ENCODE measurements at regions not wholly inside any gene's neighbourhood (a gene's known extent, or its start where the extent isn't known, plus 50 kb on each side); places are given as distances from the start of the nearest gene placed in this dataset.
"Not testable (repeated sequence)": the region's sequence is repeated elsewhere in the genome, so short reads cannot be mapped to it uniquely, and the experiment has no call there.

GRCh38 chr1:188129856-188130838 lies 1301.4 kb downstream of the PLA2G4A start:
- H3K4me1 ChIP-seq = no peaks in the 10 kb centered on the region
- no peaks in the 10 kb centered on the region for H3K36me3 ChIP-seq
- no peaks in the 10 kb centered on the region for H3K9me3 ChIP-seq (replicated peaks)
- H3K27me3 ChIP-seq = no peaks in the 10 kb centered on the region
- no peak overlapping the region for H3K4me3 ChIP-seq
- DNase-seq = no peak
- H3K27ac ChIP-seq = no peak overlapping the region

- H3K27ac ChIP-seq = no peak overlapping the region
- no peaks in the 10 kb centered on the region for H3K4me1 ChIP-seq
- H3K4me3 ChIP-seq = no peak overlapping the region
- no peaks in the 10 kb centered on the region for H3K36me3 ChIP-seq
- no peaks in the 10 kb centered on the region for H3K27me3 ChIP-seq
- no peak for DNase-seq
- no peaks in the 10 kb centered on the region for H3K9me3 ChIP-seq (replicated peaks)
Measured at GRCh38 chr1:188137221-188137620, 1308.5 kb downstream of the PLA2G4A start.

- Histone ChIP-seq H3K4me1 (no peaks in the 10 kb centered on the region), H3K27ac (no peak overlapping the region), H3K4me3 (no peak overlapping the region), H3K9me3 (replicated peaks) (no peaks in the 10 kb centered on the region), H3K27me3 (no peaks in the 10 kb centered on the region), H3K36me3 (no peaks in the 10 kb centered on the region)
- DNase-seq = no peak
Measured at GRCh38 chr1:188140958-188141357, 1312.2 kb downstream of the PLA2G4A start.

- H3K9me3 ChIP-seq (replicated peaks) = no peaks in the 10 kb centered on the region
- H3K4me3 ChIP-seq = no peak overlapping the region
- no peak for DNase-seq
- H3K36me3 ChIP-seq = no peaks in the 10 kb centered on the region
- no peaks in the 10 kb centered on the region for H3K4me1 ChIP-seq
- no peaks in the 10 kb centered on the region for H3K27me3 ChIP-seq
- no peak overlapping the region for H3K27ac ChIP-seq
Measured at GRCh38 chr1:188154196-188154595, 1325.4 kb downstream of the PLA2G4A start.

- H3K27me3 ChIP-seq = no peaks in the 10 kb centered on the region
- no peaks in the 10 kb centered on the region for H3K36me3 ChIP-seq
- no peak overlapping the region for H3K27ac ChIP-seq
- H3K4me1 ChIP-seq = no peaks in the 10 kb centered on the region
- no peaks in the 10 kb centered on the region for H3K9me3 ChIP-seq (replicated peaks)
- DNase-seq = no peak
- no peak overlapping the region for H3K4me3 ChIP-seq
Measured at GRCh38 chr1:188154761-188155160, 1326.0 kb downstream of the PLA2G4A start.

GRCh38 chr1:188155261-188155660 lies 1326.5 kb downstream of the PLA2G4A start:
- Histone ChIP-seq H3K27me3 (no peaks in the 10 kb centered on the region), H3K27ac (no peak overlapping the region), H3K36me3 (no peaks in the 10 kb centered on the region), H3K4me1 (no peaks in the 10 kb centered on the region), H3K9me3 (replicated peaks) (no peaks in the 10 kb centered on the region), H3K4me3 (no peak overlapping the region)
- DNase-seq = no peak

- no peak overlapping the region for H3K4me3 ChIP-seq
- no peak overlapping the region for H3K27ac ChIP-seq
- no peaks in the 10 kb centered on the region for H3K27me3 ChIP-seq
- DNase-seq = no peak
- no peaks in the 10 kb centered on the region for H3K9me3 ChIP-seq (replicated peaks)
- no peaks in the 10 kb centered on the region for H3K36me3 ChIP-seq
- no peaks in the 10 kb centered on the region for H3K4me1 ChIP-seq
Measured at GRCh38 chr1:188164459-188164858, 1335.7 kb downstream of the PLA2G4A start.

- no peak overlapping the region for H3K4me3 ChIP-seq
- H3K27me3 ChIP-seq = no peaks in the 10 kb centered on the region
- H3K9me3 ChIP-seq (replicated peaks) = no peaks in the 10 kb centered on the region
- no peak overlapping the region for H3K27ac ChIP-seq
- H3K36me3 ChIP-seq = no peaks in the 10 kb centered on the region
- H3K4me1 ChIP-seq = no peaks in the 10 kb centered on the region
- no peak for DNase-seq
Measured at GRCh38 chr1:188166654-188167053, 1337.9 kb downstream of the PLA2G4A start.

GRCh38 chr1:188169971-188170370 lies 1341.2 kb downstream of the PLA2G4A start:
- Histone ChIP-seq H3K9me3 (replicated peaks) (no peaks in the 10 kb centered on the region), H3K4me3 (no peak overlapping the region), H3K36me3 (no peaks in the 10 kb centered on the region), H3K27ac (no peak overlapping the region), H3K4me1 (no peaks in the 10 kb centered on the region), H3K27me3 (no peaks in the 10 kb centered on the region)
- no peak for DNase-seq

GRCh38 chr1:188170411-188170810 lies 1341.7 kb downstream of the PLA2G4A start:
- Histone ChIP-seq H3K4me3 (no peak overlapping the region), H3K9me3 (replicated peaks) (no peaks in the 10 kb centered on the region), H3K27ac (no peak overlapping the region), H3K4me1 (no peaks in the 10 kb centered on the region), H3K27me3 (no peaks in the 10 kb centered on the region), H3K36me3 (no peaks in the 10 kb centered on the region)
- no peak for DNase-seq

- H3K9me3 ChIP-seq (replicated peaks) = no peaks in the 10 kb centered on the region
- no peaks in the 10 kb centered on the region for H3K36me3 ChIP-seq
- H3K4me3 ChIP-seq = no peak overlapping the region
- H3K27ac ChIP-seq = no peak overlapping the region
- H3K4me1 ChIP-seq = no peaks in the 10 kb centered on the region
- no peaks in the 10 kb centered on the region for H3K27me3 ChIP-seq
- no peak for DNase-seq
Measured at GRCh38 chr1:188170935-188171334, 1342.2 kb downstream of the PLA2G4A start.

GRCh38 chr1:188182063-188182462 lies 1353.3 kb downstream of the PLA2G4A start:
- not testable (repeated sequence) for H3K27me3 ChIP-seq; H3K4me3 ChIP-seq; H3K27ac ChIP-seq; H3K9me3 ChIP-seq (replicated peaks); H3K36me3 ChIP-seq; DNase-seq; H3K4me1 ChIP-seq

- Histone ChIP-seq H3K27ac (no peak overlapping the region), H3K4me3 (no peak overlapping the region), H3K9me3 (replicated peaks) (no peaks in the 10 kb centered on the region), H3K4me1 (no peaks in the 10 kb centered on the region), H3K36me3 (no peaks in the 10 kb centered on the region), H3K27me3 (no peaks in the 10 kb centered on the region)
- no peak for DNase-seq
Measured at GRCh38 chr1:188188317-188188716, 1359.6 kb downstream of the PLA2G4A start.

GRCh38 chr1:188194916-188195315 lies 1366.2 kb downstream of the PLA2G4A start:
- no peak overlapping the region for H3K4me3 ChIP-seq
- H3K27ac ChIP-seq = no peak overlapping the region
- no peaks in the 10 kb centered on the region for H3K36me3 ChIP-seq
- no peak for DNase-seq
- H3K4me1 ChIP-seq = no peaks in the 10 kb centered on the region
- H3K9me3 ChIP-seq (replicated peaks) = no peaks in the 10 kb centered on the region
- no peaks in the 10 kb centered on the region for H3K27me3 ChIP-seq

GRCh38 chr1:188218289-188218688 lies 1389.5 kb downstream of the PLA2G4A start:
- no peaks in the 10 kb centered on the region for H3K27me3 ChIP-seq
- no peaks in the 10 kb centered on the region for H3K9me3 ChIP-seq (replicated peaks)
- no peak overlapping the region for H3K27ac ChIP-seq
- no peak overlapping the region for H3K4me3 ChIP-seq
- no peaks in the 10 kb centered on the region for H3K36me3 ChIP-seq
- no peak for DNase-seq
- H3K4me1 ChIP-seq = no peaks in the 10 kb centered on the region

- H3K4me1 ChIP-seq = no peaks in the 10 kb centered on the region
- no peaks in the 10 kb centered on the region for H3K27me3 ChIP-seq
- no peak overlapping the region for H3K27ac ChIP-seq
- H3K36me3 ChIP-seq = no peaks in the 10 kb centered on the region
- no peak for DNase-seq
- no peaks in the 10 kb centered on the region for H3K9me3 ChIP-seq (replicated peaks)
- H3K4me3 ChIP-seq = no peak overlapping the region
Measured at GRCh38 chr1:188220051-188220450, 1391.3 kb downstream of the PLA2G4A start.
